ENCODE measurements at regions not wholly inside any gene's neighbourhood (a gene's known extent, or its start where the extent isn't known, plus 50 kb on each side); places are given as distances from the start of the nearest gene placed in this dataset.

DNA sequence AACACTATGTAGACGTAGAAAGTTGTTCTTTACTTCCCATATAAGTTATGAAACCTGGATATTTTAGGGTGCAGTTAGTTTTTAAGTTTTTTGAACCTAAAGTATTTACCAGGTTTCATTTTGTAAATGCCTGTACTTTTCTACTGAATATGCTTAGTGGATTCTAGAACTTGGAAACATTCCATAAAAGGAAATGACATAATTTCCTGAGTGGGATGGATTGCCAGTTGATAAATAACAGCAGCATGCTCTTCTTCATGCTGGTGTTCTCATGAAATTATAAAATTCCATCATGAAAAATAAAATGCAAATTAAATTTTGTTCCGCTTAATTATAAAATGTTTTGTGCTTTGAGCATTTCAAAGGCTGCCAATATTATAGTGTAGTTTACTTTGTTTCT lies 362.2 kb upstream of the PCDH20 start:
- H3K9me3 Mint-ChIP-seq: peaks cover 10% of the 10 kb centered on the region
- no peaks in the 10 kb centered on the region for H3K27me3 Mint-ChIP-seq
- no peak overlapping the region for H3K4me3 ChIP-seq (ENCODE audit: low read length)
- no peaks in the 10 kb centered on the region for H3K36me3 ChIP-seq (ENCODE audit: insufficient read depth, low read length)
- ChIA-PET POLR2A (no interaction called here), CTCF (no interaction called here)
- ATAC-seq (ENCODE audit: poor library complexity) (no peak), DNase-seq (no peak)
- H3K36me3 Mint-ChIP-seq (ENCODE audit: low read depth): no peaks in the 10 kb centered on the region
- H3K27me3 ChIP-seq (ENCODE audit: control insufficient read depth in 1 of 2, insufficient read depth in 2 of 2, low read length in 2 of 2): no peaks in the 10 kb centered on the region
- H3K27ac Mint-ChIP-seq: no peak overlapping the region
- no peaks in the 10 kb centered on the region for H3K9me3 ChIP-seq (ENCODE audit: control insufficient read depth in 1 of 2, insufficient read depth in 1 of 2, low read length in 2 of 2)
- TF ChIP-seq, protein P1, sequence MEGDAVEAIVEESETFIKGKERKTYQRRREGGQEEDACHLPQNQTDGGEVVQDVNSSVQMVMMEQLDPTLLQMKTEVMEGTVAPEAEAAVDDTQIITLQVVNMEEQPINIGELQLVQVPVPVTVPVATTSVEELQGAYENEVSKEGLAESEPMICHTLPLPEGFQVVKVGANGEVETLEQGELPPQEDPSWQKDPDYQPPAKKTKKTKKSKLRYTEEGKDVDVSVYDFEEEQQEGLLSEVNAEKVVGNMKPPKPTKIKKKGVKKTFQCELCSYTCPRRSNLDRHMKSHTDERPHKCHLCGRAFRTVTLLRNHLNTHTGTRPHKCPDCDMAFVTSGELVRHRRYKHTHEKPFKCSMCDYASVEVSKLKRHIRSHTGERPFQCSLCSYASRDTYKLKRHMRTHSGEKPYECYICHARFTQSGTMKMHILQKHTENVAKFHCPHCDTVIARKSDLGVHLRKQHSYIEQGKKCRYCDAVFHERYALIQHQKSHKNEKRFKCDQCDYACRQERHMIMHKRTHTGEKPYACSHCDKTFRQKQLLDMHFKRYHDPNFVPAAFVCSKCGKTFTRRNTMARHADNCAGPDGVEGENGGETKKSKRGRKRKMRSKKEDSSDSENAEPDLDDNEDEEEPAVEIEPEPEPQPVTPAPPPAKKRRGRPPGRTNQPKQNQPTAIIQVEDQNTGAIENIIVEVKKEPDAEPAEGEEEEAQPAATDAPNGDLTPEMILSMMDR (IDR thresholded peaks at IDR 0.05): no peak
- H3K27ac ChIP-seq (ENCODE audit: low read depth in 1 of 2, low read length in 2 of 2): no peak overlapping the region
- no peak overlapping the region for H3K4me3 Mint-ChIP-seq
- no peaks in the 10 kb centered on the region for H3K4me1 ChIP-seq (ENCODE audit: insufficient read depth, low read length)
- intact Hi-C loops (cut with DNase I, micrococcal nuclease): no loop called here
- H3K4me1 Mint-ChIP-seq (ENCODE audit: low read depth): no peaks in the 10 kb centered on the region

DNA sequence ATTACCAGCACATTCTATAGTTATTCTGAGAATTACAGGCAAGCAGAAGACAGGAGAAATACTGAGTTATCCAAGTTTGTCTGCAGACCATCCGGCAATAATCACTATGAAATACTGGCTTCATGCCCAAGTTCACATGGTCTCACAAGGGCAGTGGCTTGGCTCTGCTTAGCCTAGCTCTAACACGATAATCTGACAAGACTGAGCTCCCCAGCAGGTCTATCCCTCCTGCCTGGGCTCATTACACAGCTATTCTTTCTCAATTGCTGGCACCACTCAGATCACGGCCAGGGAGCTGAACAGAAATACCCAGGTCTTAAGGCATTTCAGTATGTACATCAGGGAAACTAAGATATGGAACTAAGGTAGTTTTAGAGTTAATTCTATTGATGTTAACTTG lies 361.6 kb upstream of the PCDH20 start:
- ATAC-seq (ENCODE audit: poor library complexity) (no peak), DNase-seq (no peak)
- Mint-ChIP-seq H3K36me3 (ENCODE audit: low read depth) (no peaks in the 10 kb centered on the region), H3K4me1 (ENCODE audit: low read depth) (no peaks in the 10 kb centered on the region), H3K9me3 (peaks cover 10% of the 10 kb centered on the region), H3K27ac (no peak overlapping the region), H3K27me3 (no peaks in the 10 kb centered on the region), H3K4me3 (no peak overlapping the region)
- TF ChIP-seq, protein P1 (IDR thresholded peaks at IDR 0.05): no peak
- no peaks in the 10 kb centered on the region for H3K9me3 ChIP-seq (ENCODE audit: control insufficient read depth in 1 of 2, insufficient read depth in 1 of 2, low read length in 2 of 2)
- H3K4me1 ChIP-seq (ENCODE audit: insufficient read depth, low read length): no peaks in the 10 kb centered on the region
- H3K27ac ChIP-seq (ENCODE audit: low read depth in 1 of 2, low read length in 2 of 2): no peak overlapping the region
- ChIA-PET CTCF (no interaction called here), POLR2A (no interaction called here)
- no peaks in the 10 kb centered on the region for H3K27me3 ChIP-seq (ENCODE audit: control insufficient read depth in 1 of 2, insufficient read depth in 2 of 2, low read length in 2 of 2)
- no peak overlapping the region for H3K4me3 ChIP-seq (ENCODE audit: low read length)
- no peaks in the 10 kb centered on the region for H3K36me3 ChIP-seq (ENCODE audit: insufficient read depth, low read length)
- intact Hi-C loops (cut with DNase I, micrococcal nuclease): no loop called here

DNA sequence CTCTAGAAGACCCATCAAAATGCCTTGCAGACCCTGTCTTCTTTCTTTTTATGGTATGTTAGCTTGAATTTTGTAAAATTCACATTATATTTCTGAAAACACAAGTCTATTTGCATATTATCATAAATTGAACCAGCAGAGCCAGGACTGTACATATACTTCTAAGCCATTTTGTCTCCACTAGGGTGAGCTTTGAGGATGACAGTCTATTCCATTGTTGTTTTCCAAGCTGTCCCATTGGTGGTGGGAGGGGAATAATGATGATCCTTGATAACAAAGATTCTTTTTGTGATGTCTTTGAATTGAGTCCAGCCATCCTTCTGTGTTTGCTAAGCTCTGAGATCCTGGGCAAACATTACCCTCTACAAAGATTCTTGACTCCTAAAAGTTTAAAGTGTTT lies 359.3 kb upstream of the PCDH20 start:
- no peak for ATAC-seq (ENCODE audit: poor library complexity)
- intact Hi-C loops (cut with DNase I, micrococcal nuclease): no loop called here
- Mint-ChIP-seq H3K9me3 (peaks cover 7% of the 10 kb centered on the region), H3K4me3 (no peak overlapping the region), H3K27me3 (no peaks in the 10 kb centered on the region), H3K27ac (no peak overlapping the region), H3K36me3 (ENCODE audit: low read depth) (no peaks in the 10 kb centered on the region), H3K4me1 (ENCODE audit: low read depth) (no peaks in the 10 kb centered on the region)
- Histone ChIP-seq H3K27ac (ENCODE audit: low read depth in 1 of 2, low read length in 2 of 2) (no peak overlapping the region), H3K36me3 (ENCODE audit: insufficient read depth, low read length) (no peaks in the 10 kb centered on the region), H3K27me3 (ENCODE audit: control insufficient read depth in 1 of 2, insufficient read depth in 2 of 2, low read length in 2 of 2) (no peaks in the 10 kb centered on the region), H3K4me3 (ENCODE audit: low read length) (no peak overlapping the region), H3K9me3 (ENCODE audit: control insufficient read depth in 1 of 2, insufficient read depth in 1 of 2, low read length in 2 of 2) (no peaks in the 10 kb centered on the region), H3K4me1 (ENCODE audit: insufficient read depth, low read length) (no peaks in the 10 kb centered on the region)
- POLR2A ChIA-PET: no interaction called here
- CTCF ChIA-PET: no interaction called here
- TF ChIP-seq, protein P1 (IDR thresholded peaks at IDR 0.05): no peak
- DNase-seq: no peak
